HG02763 (cell line): ENCODE measurements at regions not wholly inside any gene's neighbourhood (a gene's known extent, or its start where the extent isn't known, plus 50 kb on each side); places are given as distances from the start of the nearest gene placed in this dataset.
"Not testable (repeated sequence)": the region's sequence is repeated elsewhere in the genome, so short reads cannot be mapped to it uniquely, and the experiment has no call there.

Source experiments
- ATAC-seq: cut with Tn5 transposase; IDR thresholded peaks from one replicate; pipeline ENCODE4 v1.9.1; 2021; ENCODE audit warnings: mild to moderate bottlenecking, moderate library complexity; ENCODE audit not compliant: unreplicated experiment

GRCh38 chr6:165765256-165765655, 102.2 kb upstream of the PDE10A start:
- ATAC-seq = not testable (repeated sequence)

DNA sequence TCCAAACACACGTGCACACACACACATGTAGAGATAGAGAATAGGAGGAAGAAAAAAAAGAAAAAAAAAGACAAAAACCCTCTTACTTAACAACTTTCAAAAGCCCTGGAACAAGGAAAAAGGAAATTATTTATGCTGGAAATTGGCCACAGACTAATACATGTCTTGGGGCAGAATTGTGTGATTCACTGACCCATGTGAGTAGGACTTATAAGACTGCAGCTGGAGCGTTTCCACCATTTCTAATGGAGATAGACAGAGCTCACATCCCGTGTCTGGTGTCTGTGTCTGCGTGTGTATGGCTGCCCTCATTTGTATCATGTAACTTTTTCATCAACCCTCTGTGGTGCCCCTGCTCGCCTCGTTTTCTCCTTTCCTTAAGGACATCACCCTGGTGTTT, 99.8 kb upstream of the PDE10A start:
- no peak for ATAC-seq

GRCh38 chr6:165762125-165762524, 99.1 kb upstream of the PDE10A start:
- ATAC-seq = no peak

DNA sequence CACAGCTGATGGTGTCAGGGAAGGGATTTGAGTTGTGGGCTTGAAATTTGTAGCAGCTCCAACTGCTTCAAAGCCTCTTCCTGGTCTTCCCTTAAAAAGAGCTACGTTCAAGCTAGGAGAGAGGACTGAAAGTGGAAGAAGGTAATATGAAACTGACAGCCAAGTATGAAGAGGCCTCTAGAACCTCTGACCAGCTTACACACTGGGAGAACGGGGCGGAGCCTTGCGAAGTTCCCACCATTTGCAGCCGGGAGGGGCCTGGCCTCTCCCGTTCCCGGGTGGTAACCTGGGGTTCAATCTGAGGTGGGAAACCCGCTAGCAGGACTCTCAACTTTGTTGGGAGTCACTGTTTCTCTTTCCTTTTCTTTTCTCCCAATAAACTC, 97.8 kb upstream of the PDE10A start:
- no peak for ATAC-seq

DNA sequence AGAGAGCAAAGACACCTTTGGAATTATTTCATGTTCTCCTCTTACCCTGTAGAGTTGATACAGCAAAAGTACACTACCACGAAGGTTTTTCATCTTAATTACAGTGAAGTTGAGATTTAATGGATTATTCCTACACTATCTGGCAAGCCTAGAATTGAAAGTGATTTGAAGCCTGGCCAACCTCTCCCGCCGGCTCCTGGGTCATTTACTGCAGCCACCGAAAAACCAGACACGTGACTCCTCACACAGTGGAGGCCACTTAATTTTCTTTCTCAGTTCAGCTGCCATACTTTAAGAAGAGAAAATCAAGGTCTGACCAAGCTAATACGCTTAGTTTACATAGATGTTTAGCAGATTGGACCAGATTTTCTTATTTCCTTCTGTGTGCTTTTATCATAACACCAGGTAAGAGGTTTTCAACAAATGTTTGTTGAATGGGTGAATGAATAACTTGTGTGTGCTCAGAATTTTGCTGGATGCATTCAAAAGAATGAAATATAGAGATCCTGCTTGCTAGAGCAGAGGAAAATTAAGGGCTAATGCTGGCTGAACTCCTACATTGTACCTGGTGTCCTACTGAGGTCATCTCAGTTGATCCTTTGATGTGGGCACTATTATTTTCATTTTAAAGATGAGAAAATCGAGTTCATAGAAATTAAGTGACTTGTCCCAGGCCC, 97.2 kb upstream of the PDE10A start:
- no peak for ATAC-seq

GRCh38 chr6:165758441-165758840, 95.4 kb upstream of the PDE10A start:
- ATAC-seq = no peak

GRCh38 chr6:165755583-165755982, 92.5 kb upstream of the PDE10A start:
- ATAC-seq = no peak

- no peak for ATAC-seq
These were observed 90.5 kb upstream of the PDE10A start for GRCh38 chr6:165753506-165753905.

DNA sequence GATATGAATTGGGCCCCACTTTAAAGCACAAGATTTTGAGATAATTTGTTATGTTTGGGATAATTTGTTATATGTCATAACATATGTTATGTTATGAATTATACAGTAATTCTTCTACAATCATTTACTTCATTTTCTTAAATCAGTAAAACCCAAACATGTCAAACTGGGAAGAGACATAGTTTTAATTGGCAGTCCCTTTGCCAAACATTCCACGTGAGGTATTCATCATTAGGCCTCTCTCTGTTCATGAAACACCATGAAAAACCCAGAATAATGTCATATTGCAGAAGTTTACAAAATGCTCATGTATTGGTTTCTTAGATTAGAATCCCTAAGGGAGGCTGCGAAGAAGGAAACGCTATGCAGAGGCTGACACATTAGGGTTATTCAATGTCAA, 89.4 kb upstream of the PDE10A start:
- ATAC-seq = no peak

- ATAC-seq = no peak
These were observed 88.4 kb upstream of the PDE10A start for GRCh38 chr6:165751486-165751885.

DNA sequence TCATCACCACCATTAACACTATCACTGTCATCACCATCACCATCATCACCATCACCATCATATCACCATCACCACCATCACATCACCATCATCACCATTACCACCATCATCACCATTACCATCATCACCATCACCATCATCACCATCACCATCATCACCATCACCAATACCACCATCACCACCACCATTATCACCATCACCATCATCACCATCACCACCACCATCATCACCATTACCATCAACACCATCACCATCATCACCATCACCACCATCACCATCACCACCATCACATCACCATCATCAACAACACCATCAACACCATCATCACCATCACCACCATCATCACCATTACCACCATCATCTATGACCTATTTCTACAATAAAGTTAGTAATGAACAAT, 86.1 kb upstream of the PDE10A start:
- no peak for ATAC-seq

- no peak for ATAC-seq
These were observed 85.3 kb upstream of the PDE10A start for GRCh38 chr6:165748390-165748789.

DNA sequence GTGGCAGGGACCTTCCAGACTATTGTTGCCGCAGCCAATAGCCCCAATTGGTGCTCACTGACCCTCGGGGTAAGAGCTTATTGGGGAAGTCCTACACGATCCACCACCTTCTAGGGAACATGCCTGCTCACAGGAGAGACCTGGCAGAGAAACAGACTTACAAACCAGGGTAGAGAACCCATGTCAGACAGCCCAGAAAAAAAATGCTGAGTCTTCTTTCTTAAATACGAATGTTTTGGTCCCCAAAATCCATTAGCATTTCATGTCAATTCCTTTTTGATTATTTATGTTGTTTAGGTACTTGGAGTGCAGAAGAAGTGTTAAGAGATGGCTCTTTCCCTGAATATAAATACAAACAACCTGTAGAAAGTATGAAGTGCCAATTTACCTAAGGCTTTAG, 84.9 kb upstream of the PDE10A start:
- ATAC-seq = no peak

- ATAC-seq = no peak
These were observed 83.3 kb upstream of the PDE10A start for GRCh38 chr6:165746331-165746730.

- no peak for ATAC-seq
These were observed 82.5 kb upstream of the PDE10A start for GRCh38 chr6:165745492-165745891.

DNA sequence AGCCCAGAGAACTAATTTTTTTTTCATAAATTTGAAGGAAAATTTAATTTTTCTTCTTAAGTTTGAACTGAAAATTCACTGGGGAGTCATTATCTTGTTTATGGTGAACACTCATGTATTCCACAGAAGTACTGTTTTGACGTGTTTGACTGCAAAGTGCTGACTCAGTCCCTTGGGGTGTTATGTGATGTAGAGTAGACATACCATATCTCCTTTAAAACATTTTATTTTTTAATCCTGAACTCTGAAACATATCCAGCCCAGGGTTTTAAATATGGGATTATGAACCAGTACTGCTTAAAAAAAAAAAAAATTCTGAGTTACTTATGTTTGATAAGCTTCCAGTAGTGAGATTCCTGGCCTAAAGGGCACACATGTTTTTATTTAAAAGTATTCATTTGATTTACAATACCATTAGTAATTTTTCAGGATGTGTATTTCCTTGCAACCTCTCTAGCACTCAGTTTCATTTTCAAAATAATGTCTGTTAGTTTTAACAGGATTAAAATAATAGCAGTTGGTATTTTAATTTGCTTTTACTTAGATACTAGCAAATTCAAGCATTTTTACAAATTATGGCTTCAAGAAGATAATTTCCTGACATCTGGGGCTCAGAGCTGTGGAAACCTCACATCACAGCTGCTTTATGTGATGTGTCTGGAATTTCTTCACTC, 81.7 kb upstream of the PDE10A start:
- no peak for ATAC-seq

- no peak for ATAC-seq
These were observed 80.4 kb upstream of the PDE10A start for GRCh38 chr6:165743366-165743898.

- ATAC-seq = no peak
These were observed 79.0 kb upstream of the PDE10A start for GRCh38 chr6:165742047-165742446.

DNA sequence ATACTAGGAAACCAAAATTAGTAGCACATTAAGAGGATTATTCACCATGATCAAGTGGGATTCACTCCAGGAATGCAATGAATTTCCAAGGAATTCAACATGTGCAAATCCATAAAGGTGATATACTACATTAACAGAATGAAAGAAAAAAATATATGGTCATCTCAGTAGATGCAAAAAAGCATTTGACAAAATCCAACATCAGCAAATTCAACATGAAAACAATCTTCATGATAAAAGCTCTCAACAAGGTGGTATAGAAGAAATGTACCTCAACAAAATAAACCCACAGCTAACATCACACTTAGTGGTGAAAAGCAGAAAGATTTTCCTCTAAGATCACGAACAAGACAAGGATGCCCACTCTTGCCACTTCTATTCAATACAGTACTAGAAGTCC, 74.4 kb upstream of the PDE10A start:
- no peak for ATAC-seq

DNA sequence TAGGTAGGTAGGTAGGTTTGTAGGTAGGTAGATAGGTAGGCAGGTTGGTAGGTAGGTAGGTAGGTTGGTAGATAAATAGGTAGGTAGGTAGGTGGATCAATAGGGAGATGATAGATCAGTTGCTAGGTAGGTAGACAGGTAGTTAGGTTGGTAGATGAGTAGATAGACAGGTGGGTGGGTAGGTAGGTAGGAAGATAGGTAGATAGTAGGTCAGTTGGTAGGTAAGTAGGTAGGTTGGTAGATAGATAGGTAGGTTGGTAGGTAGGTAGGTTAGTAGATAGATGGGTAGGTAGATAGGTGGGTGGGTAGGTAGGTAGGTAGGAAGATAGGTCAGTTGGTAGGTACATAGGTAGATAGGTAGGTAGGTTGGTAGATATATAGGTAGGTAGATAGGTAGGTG, 72.0 kb upstream of the PDE10A start:
- no peak for ATAC-seq

GRCh38 chr6:165733489-165733791, 70.4 kb upstream of the PDE10A start:
- no peak for ATAC-seq

DNA sequence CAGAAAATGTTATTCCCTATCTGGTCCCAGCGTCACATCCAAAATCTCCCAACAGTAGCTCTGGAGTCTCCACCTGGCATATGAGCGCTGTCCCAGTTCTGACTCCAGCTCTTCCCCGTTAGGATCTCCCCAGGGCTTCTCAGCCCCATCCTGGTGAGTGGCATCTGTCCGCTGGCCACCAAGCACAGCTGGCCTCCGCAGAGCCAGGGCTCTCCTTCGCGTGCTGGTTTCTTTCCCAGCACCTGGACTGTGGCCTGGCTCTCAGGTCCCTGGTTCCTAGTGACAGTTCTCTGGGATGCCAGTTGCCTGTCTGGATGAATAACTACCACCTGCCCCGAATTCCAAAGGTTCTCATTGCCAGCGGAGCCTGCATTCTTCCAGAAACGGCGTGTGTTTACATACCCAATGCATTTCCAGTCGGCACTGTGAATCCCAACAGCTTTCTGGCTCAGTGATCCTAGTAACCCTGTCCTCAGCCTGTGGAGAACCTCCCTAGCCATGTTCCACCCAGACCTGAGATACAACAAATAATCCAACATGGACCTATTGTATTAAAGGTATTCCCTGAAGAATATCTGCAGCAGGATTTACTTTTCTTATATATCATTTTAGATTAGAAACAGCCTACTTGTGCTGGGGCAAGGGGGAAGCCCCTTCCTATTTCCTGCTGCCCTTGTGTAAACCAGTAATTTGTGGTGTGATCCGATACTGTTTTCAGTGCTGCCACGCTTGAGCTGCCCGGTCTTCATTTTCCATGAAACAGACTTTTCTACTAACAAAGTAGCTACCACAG, 69.9 kb upstream of the PDE10A start:
- ATAC-seq = no peak
